ENCODE measurements at regions not wholly inside any gene's neighbourhood (a gene's known extent, or its start where the extent isn't known, plus 50 kb on each side); places are given as distances from the start of the nearest gene placed in this dataset.
"Not testable (repeated sequence)": the region's sequence is repeated elsewhere in the genome, so short reads cannot be mapped to it uniquely, and the experiment has no call there.

DNA sequence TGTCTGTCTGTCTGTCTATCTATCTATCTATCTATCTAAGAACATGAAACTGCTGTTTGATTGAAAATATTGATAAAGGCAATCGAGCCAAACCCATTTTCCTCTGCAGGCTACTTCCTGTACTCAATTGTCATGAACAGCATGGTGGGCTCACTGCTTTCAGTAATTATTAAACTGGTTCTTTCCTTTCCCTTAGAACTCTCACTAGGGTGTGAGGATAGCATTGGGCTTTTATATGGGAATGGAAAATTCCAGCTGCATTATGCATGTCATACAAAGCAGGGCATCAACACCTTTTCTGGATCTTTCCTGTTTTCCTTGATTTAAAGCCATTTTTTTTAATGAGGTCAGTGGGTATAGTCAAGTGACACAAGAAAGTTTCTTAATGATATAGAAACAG is 161.0 kb upstream of the SYNCRIP start:
- DNase-seq = no peak

DNA sequence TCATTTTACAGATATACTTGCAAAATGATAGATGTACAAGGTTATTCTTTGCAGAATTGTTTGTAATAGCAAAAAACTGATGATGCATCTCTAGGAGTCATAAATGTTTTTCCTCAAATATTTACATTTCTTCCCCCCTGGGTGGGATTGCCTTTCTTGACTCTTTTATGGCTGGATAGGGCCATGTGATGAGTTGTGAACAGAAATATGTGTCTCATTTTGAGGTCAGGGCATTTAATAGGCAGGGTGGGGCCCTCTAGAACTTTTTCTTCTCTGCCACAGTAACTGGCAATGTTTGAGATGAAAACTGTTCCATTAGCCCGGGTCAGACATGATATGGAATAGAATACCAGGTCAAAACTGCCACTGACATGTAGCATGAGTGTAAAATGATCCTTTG is 159.5 kb upstream of the SYNCRIP start:
- no peak for DNase-seq

DNA sequence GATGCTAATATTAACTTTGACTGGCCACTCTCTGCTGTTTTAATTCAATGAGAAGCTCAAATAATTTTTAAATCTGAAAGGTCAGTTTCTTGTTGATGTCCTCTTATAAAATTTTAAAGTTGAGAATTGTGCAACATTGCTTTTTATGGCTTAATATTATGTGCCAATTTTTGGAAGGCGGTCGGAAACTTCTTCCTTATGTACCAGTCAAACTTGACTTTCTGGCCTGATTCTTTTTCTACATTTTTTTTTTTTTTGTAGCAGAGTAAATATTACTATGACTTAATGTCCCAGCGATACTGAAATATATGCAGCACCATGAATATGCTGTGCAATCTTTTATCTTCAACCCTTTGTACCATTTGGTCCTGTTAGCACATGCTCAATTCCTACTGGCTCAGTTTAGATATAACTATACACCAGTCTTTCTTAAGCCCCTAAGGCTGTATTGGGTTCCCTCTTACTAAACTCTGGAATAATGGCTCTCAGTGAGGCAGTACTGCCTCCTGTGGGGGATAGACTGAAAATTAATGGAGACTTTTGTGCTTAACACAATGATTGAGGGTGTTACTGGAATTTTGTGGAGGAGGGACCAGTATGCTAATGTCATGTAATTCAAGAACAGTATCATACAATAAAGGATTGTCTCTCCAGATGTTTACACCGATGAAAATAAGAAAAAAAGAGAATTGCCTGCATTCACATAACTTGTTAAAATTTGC is 156.4 kb upstream of the SYNCRIP start:
- DNase-seq = no peak

DNA sequence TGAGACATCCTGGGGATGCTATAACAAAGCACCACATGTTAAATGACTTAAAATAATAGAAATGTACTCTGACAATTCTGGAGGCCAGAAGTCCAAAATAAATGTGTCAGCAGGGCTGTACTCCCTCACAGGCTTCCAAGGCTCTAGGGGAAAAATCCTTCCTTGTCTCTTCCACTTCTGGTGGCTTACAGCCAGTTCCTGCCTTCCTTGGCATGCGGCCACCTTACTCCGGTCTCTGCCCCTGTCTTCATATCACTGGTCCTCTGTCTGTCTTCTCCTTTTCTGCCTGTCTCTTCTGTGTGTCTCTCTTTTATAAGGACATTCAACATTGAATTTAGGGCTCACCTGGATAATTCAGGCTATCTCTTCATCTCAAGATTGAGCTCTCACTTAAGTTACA is 155.3 kb upstream of the SYNCRIP start:
- DNase-seq = no peak

DNA sequence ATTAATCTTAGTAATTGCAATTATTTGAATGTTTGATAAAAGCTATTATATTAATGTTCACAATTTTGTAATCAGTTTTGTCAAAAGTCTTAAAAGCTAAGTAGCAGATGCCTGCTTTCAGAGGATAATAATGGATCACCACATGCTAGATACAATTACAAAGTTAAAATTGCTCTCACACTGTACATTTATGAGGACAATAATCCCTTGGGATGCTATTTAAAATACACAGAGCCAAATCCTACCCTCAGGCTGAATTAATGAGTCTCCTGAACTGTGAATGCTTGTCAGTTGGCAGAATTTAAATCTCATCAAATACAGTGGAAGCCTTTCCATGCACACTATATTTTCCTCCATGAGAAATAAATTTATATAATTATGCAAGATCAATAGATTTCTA is 153.3 kb upstream of the SYNCRIP start:
- DNase-seq = no peak

DNA sequence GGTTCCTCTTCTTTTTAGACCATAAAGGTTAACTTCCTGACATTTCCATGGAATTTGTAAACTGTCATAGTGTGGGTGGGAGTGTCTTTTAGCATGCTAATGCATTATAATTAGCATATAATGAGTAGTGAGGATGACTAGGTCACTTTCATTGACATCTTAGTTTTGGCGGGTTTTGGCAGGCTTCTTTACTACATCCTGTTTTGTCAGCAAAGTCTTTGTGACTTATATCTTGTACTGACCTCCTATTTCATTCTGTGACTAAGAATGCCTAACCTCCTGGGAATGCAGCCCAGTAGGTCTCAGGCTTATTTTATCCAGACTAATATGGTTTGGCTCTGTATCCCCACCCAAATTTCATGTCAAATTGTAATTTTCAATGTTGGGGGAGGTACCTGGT is 149.6 kb upstream of the SYNCRIP start:
- no peak for DNase-seq

DNA sequence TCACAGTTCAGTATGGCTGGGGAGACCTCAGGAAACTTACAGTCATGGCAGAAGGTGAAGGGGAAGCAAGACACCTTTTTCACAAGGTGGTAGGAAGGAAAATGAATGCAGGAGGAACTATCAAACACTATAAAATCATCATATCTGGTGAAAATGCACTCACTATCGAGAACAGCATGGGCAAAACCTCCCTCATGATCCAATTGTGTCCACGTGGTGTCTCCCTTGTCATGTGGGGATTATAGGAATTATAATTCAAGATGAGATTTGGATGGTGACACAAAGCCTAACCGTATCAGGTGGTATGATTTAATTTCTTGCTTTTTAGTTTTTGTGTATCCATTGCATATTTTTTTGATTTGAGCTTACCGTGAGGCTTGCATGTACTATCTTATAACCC is 133.2 kb upstream of the SYNCRIP start:
- DNase-seq = no peak

DNA sequence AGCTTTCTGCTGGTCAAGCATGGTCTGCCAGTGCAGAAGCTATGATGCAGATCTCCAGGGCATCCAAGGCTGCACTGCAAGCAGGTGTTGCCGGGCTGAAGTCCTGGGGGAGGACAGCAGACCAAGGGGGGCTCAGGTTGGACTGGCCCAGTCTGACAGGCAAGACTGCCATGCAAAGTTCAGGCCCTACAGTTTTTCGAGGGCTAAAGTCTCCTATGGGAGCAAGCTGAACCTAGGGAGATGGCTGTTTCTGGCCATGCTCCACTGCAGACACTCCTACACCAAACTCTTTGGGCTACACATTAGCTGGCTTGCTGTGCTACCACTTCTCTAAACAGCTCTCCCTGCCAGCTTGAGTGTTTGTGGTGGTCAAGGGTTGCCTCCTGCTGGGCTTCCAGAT is 130.0 kb upstream of the SYNCRIP start:
- no peak for DNase-seq

DNA sequence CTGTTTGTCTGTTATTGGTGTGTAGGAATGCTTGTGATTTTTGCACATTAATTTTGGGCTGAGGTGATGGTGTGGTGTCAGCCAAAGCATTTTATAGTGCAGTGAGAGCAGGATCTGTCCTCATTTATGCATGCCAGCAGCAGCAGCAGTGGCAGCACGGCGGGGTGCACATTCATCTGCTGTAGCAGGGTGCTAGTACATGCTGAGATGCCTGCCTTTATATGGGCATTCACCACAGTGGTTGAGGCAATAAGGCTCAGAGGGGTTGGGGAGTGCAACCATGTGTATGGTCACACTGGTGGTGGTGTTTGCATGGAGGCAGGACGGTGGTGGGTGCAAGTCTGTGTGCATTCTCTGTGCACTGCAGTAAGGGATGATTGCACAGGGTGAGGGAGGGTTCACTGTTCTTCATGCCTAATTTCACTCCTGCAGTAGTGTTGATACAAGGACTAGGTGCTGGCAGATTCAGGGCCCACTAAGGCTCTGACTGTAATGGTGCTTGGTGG is 129.3 kb upstream of the SYNCRIP start:
- DNase-seq = no peak

DNA sequence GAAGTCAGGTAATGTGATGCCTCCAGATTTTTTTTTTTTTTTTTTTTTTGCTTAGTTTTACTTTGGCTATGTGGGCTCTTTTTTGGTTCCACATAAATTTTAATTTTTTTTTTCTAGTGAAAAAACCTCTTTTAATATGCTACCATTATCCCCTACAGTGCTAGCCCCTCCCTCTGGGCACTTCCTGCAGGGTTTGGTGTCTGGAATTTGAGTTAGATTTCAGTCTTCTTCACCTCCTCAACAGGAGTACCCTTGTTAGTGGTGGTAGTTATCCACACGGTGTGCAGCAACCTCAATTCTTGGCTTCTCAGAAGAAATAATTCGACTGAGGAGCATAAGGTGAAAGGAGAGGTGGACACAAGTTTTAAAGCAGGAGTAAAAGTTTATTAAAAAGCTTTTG is 128.8 kb upstream of the SYNCRIP start:
- no peak for DNase-seq

DNA sequence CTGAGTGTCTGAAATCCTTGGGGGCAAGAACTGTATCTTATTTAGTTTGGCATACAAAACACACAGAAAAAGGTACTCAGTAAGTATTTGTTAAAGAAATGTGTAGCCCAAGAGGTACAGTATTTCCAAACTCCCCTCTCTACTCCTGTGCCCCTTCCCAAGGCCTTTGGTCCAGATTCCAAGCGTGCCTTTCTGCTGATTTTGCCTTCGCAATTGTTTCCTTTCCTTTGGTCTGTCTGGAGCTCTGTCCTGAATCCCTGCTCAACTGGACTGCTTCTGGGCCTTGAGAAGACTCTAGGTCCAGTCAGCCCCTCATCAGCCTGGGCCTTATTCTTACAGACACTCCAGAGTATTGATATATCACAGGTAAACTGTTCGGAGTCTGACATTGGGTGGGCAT is 122.2 kb upstream of the SYNCRIP start:
- DNase-seq = no peak

DNA sequence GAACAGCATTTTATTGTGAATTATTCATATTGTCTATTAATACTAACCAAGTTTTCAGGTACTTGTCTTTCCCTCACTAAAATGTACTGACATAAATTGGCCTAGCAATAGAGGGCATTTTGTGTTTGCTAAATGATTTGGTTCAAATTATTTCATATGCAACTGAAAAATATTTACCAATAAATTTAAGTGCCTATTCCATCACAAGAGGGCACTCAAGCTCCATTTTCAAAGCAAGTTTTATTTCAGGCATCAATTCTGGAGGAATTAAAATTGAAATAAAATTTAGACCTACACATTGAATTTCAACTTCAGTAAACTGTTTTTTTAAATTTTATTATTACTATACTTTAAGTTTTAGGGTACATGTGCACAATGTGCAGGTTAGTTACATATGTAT is 114.3 kb upstream of the SYNCRIP start:
- DNase-seq = no peak

DNA sequence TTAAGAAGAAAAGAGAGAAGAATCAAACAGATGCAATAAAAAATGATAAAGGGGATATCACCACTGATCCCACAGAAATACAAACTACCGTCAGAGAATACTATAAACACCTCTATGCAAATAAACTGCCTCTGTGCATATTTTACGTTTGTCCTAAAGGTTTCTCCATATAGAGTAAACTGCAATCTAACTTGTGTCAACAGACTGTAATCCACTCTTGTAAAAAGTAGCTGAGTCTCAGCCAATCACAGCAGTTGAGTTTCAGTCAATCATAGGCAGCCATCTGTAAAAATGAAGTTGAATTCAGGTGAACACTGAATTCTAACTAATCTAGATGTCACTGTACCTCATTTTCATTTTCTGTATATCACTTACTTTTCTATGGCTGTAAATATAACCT is 112.2 kb upstream of the SYNCRIP start:
- DNase-seq = no peak

DNA sequence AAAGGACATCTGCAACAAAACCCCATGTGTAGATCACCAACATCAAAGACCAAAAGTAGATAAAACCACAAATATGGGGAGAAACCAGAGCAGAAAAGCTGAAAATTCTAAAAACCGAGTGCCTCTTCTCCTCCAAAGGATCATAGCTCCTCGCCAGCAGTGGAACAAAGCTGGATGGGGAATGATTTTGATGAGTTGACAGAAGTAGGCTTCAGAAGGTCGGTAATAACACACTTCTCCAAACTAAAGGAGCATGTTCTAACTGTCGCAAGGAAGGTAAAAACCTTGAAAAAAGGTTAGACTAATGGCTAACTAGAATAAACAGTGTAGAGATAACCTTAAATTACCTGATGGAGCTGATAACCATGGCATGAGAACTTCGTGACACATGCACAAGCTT is 109.9 kb upstream of the SYNCRIP start:
- DNase-seq = no peak

DNA sequence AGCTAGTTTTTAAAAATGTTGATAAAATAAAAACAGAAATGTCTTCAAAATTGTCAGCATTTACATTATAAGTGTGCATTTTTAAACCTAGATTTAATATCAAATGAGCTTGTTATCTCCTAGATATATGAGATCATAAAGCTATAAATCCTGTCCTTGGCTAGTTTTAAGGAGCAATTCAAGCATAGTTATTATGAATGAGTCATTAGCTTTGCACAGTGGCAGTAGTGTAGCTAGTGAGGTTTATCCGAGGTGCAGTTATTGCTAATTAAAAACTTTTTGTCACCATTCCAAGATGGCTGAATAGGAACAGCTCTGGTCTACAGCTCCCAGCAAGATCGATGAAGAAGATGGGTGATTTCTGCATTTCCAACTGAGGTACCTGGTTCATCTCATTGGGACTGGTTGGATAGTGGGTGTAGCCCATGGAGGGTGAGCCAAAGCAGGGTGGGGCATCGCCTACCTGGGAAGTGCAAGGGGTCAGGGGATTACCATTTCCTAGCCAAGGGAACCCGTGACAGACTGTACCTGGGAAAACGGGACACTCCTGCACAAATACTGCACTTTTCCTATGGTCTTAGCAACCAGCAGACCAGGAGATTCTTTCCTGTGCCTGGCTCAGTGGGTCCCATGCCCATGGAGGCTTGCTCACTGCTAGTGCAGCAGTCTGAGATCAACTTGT is 108.8 kb upstream of the SYNCRIP start:
- no peak for DNase-seq

DNA sequence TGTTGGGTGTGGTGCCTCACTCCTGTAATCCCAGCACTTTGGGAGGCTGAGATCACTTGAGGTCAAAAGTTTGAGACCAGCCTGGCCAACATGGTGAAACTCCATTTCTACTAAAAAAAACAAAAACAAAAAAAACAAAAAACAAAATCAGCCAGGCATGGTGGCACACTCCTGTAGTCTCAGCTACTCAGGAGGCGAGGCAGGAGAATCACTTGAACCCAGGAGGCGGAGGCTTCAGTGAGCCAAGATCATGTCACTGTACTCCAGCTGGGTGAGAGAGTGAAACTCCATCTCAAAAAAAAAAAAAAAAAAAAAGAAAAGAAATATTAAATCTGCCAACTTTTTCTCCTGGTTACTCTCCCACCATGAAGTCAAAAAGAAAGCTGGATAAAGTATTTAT is 107.5 kb upstream of the SYNCRIP start:
- not testable (repeated sequence) for DNase-seq

DNA sequence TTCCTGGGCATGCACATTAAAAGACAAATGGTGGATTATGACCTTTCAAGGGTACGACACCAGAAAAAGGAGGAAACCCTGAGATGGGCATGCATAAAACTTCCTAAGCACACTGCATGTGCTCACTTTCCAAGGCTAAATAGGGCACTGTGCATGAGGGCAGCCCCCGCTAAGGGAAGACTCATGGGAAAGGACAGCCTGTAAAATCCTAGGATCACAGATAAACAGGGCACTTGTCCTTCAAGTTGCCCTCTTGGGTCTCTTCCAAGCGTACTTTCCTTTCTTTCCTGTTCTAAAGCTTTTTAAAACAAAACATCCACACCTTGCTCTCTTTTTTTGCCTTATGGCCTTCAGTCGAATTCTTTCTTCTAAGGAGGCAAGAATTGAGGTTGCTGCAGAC is 106.5 kb upstream of the SYNCRIP start:
- no peak for DNase-seq

DNA sequence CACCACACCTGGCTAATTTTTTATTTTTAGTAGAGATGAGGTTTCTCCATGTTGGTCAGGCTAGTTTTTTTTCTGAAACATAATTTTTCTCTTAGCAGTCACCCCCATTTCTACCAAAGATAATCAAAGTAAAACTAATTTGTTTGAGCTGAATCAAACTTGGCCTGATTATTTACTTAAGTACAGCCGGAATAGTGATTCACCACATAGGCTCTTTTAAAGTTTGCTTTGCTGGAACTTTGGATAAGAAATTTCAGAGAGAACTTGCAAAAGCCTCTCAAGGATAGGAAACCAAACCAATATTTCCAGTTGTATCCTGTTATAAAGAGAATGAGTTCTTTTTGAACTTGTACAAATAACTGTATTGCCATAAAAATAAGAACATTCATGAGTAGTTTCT is 105.0 kb upstream of the SYNCRIP start:
- no peak for DNase-seq

DNA sequence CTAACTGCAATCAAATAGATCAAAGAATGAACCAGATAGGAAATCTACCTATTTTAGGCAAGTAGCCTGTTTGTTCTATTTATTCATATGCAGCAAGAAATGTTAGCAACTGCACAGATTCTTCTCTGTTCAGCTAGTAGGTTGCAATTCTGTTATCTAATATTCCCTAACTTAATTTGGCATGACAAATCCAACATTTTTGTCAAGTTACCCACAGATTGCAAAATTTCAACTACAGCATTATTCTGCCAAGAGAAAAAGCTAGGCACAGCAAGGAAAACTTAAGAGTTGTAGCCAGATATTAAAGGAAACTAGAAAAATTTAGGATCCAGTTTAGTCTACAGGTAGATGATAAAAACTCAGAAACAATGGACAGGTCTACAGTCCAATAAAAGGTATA is 104.4 kb upstream of the SYNCRIP start:
- DNase-seq = no peak

DNA sequence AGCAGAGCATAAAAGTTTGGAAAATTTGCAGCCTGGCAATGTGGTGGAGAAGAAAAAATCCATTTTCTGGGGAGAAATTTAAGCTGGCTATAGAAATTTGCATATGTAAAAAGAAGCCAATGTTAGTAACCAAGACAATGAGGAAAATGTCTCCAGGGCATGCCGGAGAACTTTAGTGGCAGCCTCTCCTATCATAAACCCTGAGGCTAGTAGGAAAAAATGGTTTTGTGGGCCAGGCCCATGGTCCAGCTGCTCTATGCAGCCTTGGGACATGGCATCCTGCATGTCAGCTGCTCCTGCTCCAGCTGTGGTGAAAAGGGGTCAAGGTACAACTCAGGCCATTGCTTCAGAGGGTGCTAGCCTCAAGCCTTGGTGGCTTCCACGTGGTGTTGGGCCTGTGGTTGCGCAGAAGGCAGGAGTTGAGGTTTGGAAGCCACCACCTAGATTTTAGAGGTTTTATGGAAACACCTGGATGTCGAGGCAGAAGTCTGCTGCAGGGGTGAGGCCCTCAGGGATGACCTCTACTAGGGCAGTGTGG is 101.8 kb upstream of the SYNCRIP start:
- DNase-seq = no peak

DNA sequence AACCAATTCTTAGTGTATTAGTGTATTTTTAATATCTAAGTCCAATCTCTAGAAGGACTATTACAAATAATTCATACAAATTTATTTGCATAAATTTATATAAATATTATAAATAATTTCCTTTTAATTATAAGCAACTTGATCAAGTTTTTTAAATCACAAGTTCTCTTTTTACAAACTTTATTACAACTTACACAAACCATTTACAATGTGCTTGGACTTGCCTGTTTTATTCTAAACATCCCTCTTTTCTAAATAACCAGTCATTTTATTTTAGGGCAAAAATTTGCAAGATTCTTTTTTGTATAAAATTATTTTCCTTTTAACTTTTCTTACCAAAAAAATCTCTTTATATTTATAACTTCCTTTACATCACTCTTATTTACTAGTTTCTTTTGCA is 83.5 kb upstream of the SYNCRIP start:
- DNase-seq = no peak

DNA sequence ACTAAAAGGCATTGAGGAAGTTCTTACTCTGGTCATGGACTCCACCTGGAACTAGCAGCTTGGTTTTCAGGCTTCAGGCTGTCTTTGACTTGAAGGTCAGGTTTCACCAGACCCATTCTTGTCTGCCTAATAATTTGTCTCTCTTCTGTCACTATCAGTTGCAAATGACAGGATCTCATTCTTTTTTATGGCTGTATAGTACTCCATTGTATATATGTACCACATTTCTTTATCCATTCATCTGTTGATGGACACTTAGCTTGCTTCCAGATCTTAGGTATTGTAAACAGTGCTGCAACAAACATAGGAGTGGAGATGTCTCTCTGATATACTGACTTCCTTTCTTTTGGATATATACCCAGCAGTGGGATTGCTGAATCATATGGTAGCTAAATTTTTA is 73.1 kb upstream of the SYNCRIP start:
- no peak for DNase-seq

DNA sequence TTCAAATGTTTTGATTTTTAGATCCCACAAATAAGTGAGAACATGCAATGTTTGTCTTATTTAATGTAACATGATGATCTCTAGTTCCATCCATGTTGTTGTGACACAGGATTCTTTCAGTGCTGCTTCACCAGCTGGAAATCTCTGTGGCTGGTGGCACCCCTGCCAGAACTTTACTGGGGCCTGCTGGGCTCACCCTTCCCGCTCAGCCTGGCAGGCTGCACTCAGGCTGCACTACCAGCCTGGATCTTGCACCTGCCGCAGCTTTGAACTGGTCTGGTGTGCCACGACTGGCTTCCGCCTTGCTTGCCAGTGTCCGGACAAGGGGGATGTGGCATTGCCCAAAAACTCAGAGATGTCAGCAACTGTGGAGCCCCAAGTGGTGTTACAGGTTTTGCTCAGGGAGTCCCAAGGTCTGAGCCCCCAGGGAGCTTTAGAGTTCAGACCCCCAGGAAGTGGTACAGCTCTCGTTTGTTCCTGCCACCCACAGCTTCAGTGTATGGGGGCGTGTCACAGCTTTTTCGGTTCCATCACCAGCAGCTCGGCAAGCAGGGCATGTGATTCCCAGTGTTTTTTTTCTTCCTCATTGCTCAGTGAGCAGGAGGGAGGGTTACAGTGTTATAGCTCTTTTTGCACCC is 72.3 kb upstream of the SYNCRIP start:
- no peak for DNase-seq

DNA sequence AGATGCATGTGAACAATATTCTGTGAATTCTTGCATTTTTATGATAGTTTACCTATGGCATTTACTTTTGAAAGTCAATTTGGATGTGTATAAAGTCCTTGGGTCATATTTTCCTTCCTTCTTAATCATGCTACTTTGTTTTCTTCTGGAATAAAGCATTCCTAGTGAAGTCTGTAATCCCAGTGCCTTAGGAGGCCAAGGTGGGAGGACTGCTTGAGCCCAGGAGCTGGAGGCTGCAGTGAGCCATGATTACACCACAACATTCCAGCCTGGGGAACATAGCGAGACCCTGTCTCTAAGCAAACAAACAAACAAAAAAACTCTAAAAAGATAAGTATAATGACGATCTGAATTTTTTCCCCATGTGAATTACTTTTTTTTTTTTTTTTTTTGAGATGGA is 69.7 kb upstream of the SYNCRIP start:
- no peak for DNase-seq
